SU-DHL-6 (cell line): ENCODE measurements at regions not wholly inside any gene's neighbourhood (a gene's known extent, or its start where the extent isn't known, plus 50 kb on each side); places are given as distances from the start of the nearest gene placed in this dataset.

ENCODE experiments used
- H2AFZ ChIP-seq: fragments of 200-600 bp; sonication (generic); 2 replicates; pipeline ENCODE4 v1.6.1; 2014; ENCODE audit warnings: low read depth, mild to moderate bottlenecking, moderate library complexity, mixed read lengths, antibody characterized with exemption, low read length; ENCODE audit not compliant: severe bottlenecking
- H3F3A ChIP-seq: fragments of 200-600 bp; shearing (Covaris generic); 2 replicates; pipeline ENCODE4 v1.6.0; 2016; ENCODE audit warnings: antibody characterized with exemption, mild to moderate bottlenecking; ENCODE audit not compliant: insufficient read depth
- H3K27ac ChIP-seq: fragments of 200-600 bp; sonication (generic); 2 replicates; pipeline ENCODE4 v1.5.1; 2016; ENCODE audit warnings: low read depth, mild to moderate bottlenecking, low read length, moderate library complexity, mixed read lengths
- H3K27me3 ChIP-seq: fragments of 200-600 bp; sonication (generic), shearing (Covaris generic); 2 replicates; pipeline ENCODE4 v1.6.0; 2014; ENCODE audit warnings: mild to moderate bottlenecking, low read length
- H3K36me3 ChIP-seq: fragments of 200-600 bp; sonication (generic); 2 replicates; pipeline ENCODE4 v1.6.1; 2014; ENCODE audit warnings: mild to moderate bottlenecking, low read length, mixed read lengths
- H3K4me2 ChIP-seq: fragments of 300-600, 200-600 bp; shearing (Covaris generic), sonication (generic); 2 replicates; pipeline ENCODE4 v1.6.0; 2014; ENCODE audit warnings: low read length, low read depth, mild to moderate bottlenecking; ENCODE audit not compliant: poor library complexity, severe bottlenecking
- H3K4me3 ChIP-seq: fragments of 200-600 bp; sonication (generic); 2 replicates; pipeline ENCODE4 v1.5.1; 2014; ENCODE audit warnings: antibody characterized with exemption, low read length, mild to moderate bottlenecking, mixed read lengths; ENCODE audit not compliant: insufficient read depth, poor library complexity, severe bottlenecking
- H3K79me2 ChIP-seq: fragments of 200-600 bp; sonication (generic); 2 replicates; pipeline ENCODE4 v1.6.1; 2014; ENCODE audit warnings: mild to moderate bottlenecking, low read length, moderate library complexity; ENCODE audit not compliant: insufficient read depth
- H3K9ac ChIP-seq: fragments of 200-600 bp; sonication (generic); 2 replicates; pipeline ENCODE4 v1.7.0; 2014; ENCODE audit warnings: mild to moderate bottlenecking, low read length
- H3K9me2 ChIP-seq: fragments of 200-600 bp; sonication (generic); replicated peaks from 2 replicates; pipeline ENCODE4 v1.6.1; 2014; ENCODE audit warnings: low read length; ENCODE audit not compliant: insufficient read depth
- H3K9me3 ChIP-seq: fragments of 200-600 bp; sonication (generic); 2 replicates; pipeline ENCODE4 v1.6.1; 2014; ENCODE audit warnings: low read length, mixed read lengths; ENCODE audit not compliant: insufficient read depth
- H4K20me1 ChIP-seq: fragments of 200-600 bp; sonication (generic); 2 replicates; pipeline ENCODE4 v1.6.1; 2014; ENCODE audit warnings: low read depth, mild to moderate bottlenecking, antibody characterized with exemption, low read length, moderate library complexity, mixed read lengths
- EZH2phosphoT487 ChIP-seq: fragments of 200-600 bp; sonication (generic), shearing (Covaris generic); conservative IDR thresholded peaks from 2 replicates; pipeline ENCODE4 v1.6.1; 2018; ENCODE audit warnings: mild to moderate bottlenecking, antibody characterized with exemption, low read length, moderate library complexity, mixed read lengths
- TF ChIP-seq, protein P1 (sequence below): fragments of 200-600 bp; sonication (generic); IDR thresholded peaks from one replicate; pipeline ENCODE4 v1.5.1; 2017; ENCODE audit warnings: antibody characterized with exemption, mild to moderate bottlenecking, low read length, moderate library complexity; ENCODE audit not compliant: insufficient read depth, poor library complexity, severe bottlenecking

DNA sequence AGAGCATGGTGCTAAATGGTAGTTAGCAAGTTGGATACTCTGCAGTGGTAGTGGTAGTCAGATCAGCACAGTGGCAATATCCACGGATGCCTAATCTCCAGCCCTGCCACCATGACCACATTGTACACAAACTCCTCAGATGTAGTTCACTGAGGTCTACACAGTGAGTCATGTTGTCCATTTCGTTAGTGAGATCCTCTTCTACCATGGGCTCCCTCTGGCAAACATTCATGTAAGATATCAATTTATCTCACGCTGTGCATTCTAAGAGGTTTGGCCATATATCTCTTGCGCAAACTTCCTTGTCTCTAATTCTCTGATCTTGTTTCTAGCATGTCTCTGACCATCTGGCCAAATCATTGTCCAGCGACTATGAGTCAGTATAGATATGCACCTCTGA, 58.2 kb downstream of the POLR1D start:
- Histone ChIP-seq H2AFZ (no peak overlapping the region), H3K9ac (no peak overlapping the region), H3K9me2 (no peaks in the 10 kb centered on the region; the same call in 1 of the 2 replicates), H3K79me2 (no peaks in the 10 kb centered on the region), H3K4me2 (no peak overlapping the region), H3K36me3 (no peaks in the 10 kb centered on the region), H3K4me3 (no peak overlapping the region), H3K27ac (no peak overlapping the region), H3K27me3 (no peaks in the 10 kb centered on the region), H3F3A (no peaks in the 10 kb centered on the region), H4K20me1 (no peaks in the 10 kb centered on the region), H3K9me3 (no peaks in the 10 kb centered on the region)
- no peak for TF ChIP-seq EZH2phosphoT487
- TF ChIP-seq, protein P1, sequence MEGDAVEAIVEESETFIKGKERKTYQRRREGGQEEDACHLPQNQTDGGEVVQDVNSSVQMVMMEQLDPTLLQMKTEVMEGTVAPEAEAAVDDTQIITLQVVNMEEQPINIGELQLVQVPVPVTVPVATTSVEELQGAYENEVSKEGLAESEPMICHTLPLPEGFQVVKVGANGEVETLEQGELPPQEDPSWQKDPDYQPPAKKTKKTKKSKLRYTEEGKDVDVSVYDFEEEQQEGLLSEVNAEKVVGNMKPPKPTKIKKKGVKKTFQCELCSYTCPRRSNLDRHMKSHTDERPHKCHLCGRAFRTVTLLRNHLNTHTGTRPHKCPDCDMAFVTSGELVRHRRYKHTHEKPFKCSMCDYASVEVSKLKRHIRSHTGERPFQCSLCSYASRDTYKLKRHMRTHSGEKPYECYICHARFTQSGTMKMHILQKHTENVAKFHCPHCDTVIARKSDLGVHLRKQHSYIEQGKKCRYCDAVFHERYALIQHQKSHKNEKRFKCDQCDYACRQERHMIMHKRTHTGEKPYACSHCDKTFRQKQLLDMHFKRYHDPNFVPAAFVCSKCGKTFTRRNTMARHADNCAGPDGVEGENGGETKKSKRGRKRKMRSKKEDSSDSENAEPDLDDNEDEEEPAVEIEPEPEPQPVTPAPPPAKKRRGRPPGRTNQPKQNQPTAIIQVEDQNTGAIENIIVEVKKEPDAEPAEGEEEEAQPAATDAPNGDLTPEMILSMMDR = no peak

DNA sequence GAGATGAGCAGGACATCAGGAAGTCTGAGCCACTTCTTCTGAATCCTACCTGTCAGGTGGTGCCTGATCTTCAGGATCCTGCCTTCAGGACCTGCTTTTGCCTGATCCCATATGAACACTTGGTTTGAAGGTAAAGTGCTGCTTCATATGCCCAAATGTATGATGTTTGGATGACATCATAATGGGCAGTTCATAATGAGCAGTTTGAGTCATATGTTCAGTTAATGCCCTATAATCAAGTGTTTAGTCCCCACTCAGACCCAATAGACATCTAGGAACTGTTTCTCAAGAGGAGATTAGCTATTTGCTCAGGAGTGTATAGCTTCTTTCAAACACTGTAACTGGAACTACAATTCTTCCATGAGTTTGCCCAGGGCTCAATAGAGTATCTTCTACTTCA, 58.8 kb downstream of the POLR1D start:
- no peak for TF ChIP-seq EZH2phosphoT487
- TF ChIP-seq, protein P1 = no peak
- Histone ChIP-seq H3K36me3 (no peaks in the 10 kb centered on the region), H3K9ac (no peak overlapping the region), H3K27me3 (no peaks in the 10 kb centered on the region), H3K9me3 (no peaks in the 10 kb centered on the region), H3K27ac (no peak overlapping the region), H3K79me2 (no peaks in the 10 kb centered on the region), H3K4me3 (no peak overlapping the region), H3K9me2 (no peaks in the 10 kb centered on the region), H2AFZ (no peak overlapping the region), H3K4me2 (no peak overlapping the region), H3F3A (no peaks in the 10 kb centered on the region), H4K20me1 (no peaks in the 10 kb centered on the region)

DNA sequence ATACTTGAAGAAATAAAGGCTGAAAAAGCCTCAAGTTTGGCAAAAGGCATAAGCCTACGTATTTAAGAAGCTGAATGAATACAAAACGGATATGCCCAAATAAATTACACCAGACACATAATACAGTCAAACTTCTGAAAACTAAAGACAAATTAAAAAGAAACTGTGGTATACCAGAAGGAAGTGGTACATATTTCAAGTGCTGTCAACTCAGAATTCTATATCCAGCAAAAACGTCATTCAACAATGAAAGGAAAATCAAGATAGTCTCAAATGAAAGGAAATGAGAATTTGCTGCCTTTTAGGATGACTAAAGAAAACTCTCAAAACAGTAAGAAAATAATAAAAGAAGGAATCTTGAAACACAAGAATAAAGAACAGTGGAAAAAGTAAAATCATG, 69.5 kb downstream of the POLR1D start:
- H3K36me3 ChIP-seq = no peaks in the 10 kb centered on the region
- TF ChIP-seq, protein P1 = no peak
- no peak for TF ChIP-seq EZH2phosphoT487
- no peak overlapping the region for H3K4me2 ChIP-seq
- no peaks in the 10 kb centered on the region for H3K27me3 ChIP-seq
- H3K27ac ChIP-seq = no peak overlapping the region
- H3K9me3 ChIP-seq = no peaks in the 10 kb centered on the region
- no peak overlapping the region for H3K4me3 ChIP-seq
- no peaks in the 10 kb centered on the region for H3K79me2 ChIP-seq
- H4K20me1 ChIP-seq = no peaks in the 10 kb centered on the region
- no peaks in the 10 kb centered on the region for H3K9me2 ChIP-seq
- no peak overlapping the region for H2AFZ ChIP-seq
- H3K9ac ChIP-seq = no peak overlapping the region
- no peaks in the 10 kb centered on the region for H3F3A ChIP-seq
